ENCODE measurements at regions not wholly inside any gene's neighbourhood (a gene's known extent, or its start where the extent isn't known, plus 50 kb on each side); places are given as distances from the start of the nearest gene placed in this dataset.

DNA sequence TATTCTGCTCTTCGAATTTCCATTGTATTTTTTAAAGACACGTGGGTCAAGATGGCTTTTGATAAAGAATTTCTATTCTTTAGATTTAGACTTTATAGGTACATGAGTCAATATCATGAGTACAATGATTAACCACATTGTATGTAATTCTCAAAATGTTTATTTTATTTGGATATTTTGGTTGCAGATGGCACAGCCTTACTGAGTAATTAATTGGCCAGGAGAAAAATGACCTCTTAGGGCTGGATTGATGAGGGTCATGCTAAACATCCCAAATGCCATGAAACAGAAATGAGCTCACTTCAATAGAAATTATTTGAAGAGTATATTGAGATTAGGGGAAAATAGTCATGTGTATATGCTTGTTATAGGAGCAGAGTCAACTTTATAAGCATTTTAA, 131.2 kb upstream of the CCN2 start:
- TF ChIP-seq POLR2A (IDR thresholded peaks at IDR 0.05; ENCODE audit: borderline replicate concordance, extremely low read depth, insufficient read depth, insufficient read length) (no peak), CEBPB (IDR thresholded peaks at IDR 0.05; ENCODE audit: low read depth) (no peak), EZH2phosphoT487 (IDR thresholded peaks at IDR 0.05; ENCODE audit: borderline replicate concordance) (no peak)
- TF ChIP-seq, protein P1, sequence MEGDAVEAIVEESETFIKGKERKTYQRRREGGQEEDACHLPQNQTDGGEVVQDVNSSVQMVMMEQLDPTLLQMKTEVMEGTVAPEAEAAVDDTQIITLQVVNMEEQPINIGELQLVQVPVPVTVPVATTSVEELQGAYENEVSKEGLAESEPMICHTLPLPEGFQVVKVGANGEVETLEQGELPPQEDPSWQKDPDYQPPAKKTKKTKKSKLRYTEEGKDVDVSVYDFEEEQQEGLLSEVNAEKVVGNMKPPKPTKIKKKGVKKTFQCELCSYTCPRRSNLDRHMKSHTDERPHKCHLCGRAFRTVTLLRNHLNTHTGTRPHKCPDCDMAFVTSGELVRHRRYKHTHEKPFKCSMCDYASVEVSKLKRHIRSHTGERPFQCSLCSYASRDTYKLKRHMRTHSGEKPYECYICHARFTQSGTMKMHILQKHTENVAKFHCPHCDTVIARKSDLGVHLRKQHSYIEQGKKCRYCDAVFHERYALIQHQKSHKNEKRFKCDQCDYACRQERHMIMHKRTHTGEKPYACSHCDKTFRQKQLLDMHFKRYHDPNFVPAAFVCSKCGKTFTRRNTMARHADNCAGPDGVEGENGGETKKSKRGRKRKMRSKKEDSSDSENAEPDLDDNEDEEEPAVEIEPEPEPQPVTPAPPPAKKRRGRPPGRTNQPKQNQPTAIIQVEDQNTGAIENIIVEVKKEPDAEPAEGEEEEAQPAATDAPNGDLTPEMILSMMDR (IDR thresholded peaks at IDR 0.05 in 2 of 3, conservative IDR thresholded peaks at IDR 0.05 in 1 of 3; ENCODE audit: borderline replicate concordance in 1 of 3, insufficient read depth in 1 of 3, low read depth in 2 of 3, low read length in 2 of 3): no peak
- TF ChIP-seq, protein P2, sequence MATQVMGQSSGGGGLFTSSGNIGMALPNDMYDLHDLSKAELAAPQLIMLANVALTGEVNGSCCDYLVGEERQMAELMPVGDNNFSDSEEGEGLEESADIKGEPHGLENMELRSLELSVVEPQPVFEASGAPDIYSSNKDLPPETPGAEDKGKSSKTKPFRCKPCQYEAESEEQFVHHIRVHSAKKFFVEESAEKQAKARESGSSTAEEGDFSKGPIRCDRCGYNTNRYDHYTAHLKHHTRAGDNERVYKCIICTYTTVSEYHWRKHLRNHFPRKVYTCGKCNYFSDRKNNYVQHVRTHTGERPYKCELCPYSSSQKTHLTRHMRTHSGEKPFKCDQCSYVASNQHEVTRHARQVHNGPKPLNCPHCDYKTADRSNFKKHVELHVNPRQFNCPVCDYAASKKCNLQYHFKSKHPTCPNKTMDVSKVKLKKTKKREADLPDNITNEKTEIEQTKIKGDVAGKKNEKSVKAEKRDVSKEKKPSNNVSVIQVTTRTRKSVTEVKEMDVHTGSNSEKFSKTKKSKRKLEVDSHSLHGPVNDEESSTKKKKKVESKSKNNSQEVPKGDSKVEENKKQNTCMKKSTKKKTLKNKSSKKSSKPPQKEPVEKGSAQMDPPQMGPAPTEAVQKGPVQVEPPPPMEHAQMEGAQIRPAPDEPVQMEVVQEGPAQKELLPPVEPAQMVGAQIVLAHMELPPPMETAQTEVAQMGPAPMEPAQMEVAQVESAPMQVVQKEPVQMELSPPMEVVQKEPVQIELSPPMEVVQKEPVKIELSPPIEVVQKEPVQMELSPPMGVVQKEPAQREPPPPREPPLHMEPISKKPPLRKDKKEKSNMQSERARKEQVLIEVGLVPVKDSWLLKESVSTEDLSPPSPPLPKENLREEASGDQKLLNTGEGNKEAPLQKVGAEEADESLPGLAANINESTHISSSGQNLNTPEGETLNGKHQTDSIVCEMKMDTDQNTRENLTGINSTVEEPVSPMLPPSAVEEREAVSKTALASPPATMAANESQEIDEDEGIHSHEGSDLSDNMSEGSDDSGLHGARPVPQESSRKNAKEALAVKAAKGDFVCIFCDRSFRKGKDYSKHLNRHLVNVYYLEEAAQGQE (IDR thresholded peaks at IDR 0.05; ENCODE audit: low read depth): no peak

Measured in HCT116 (cell line).